IPS-18a (cell line): ENCODE measurements at regions not wholly inside any gene's neighbourhood (a gene's known extent, or its start where the extent isn't known, plus 50 kb on each side); places are given as distances from the start of the nearest gene placed in this dataset.

Experiments
- H3K27ac ChIP-seq: one replicate; pipeline ENCODE4 v1.5.1; 2013; ENCODE audit warnings: low read length
- H3K27me3 ChIP-seq: one replicate; pipeline ENCODE4 v1.6.1; 2013; ENCODE audit warnings: mild to moderate bottlenecking, low read length; ENCODE audit not compliant: control insufficient read depth, insufficient read depth
- H3K36me3 ChIP-seq: one replicate; pipeline ENCODE4 v1.6.1; 2013; ENCODE audit warnings: low read depth, low read length; ENCODE audit not compliant: control insufficient read depth
- H3K4me1 ChIP-seq: one replicate; pipeline ENCODE4 v1.6.1; 2013; ENCODE audit warnings: low read depth, low read length; ENCODE audit not compliant: control insufficient read depth
- H3K4me3 ChIP-seq: one replicate; pipeline ENCODE4 v1.5.1; 2013; ENCODE audit warnings: low read length
- H3K9ac ChIP-seq: one replicate; pipeline ENCODE4 v1.6.1; 2013; ENCODE audit warnings: mild to moderate bottlenecking, low read length, moderate library complexity
- H3K9me3 ChIP-seq: one replicate; pipeline ENCODE4 v1.6.1; 2013; ENCODE audit warnings: low read depth, low read length; ENCODE audit not compliant: control insufficient read depth

DNA sequence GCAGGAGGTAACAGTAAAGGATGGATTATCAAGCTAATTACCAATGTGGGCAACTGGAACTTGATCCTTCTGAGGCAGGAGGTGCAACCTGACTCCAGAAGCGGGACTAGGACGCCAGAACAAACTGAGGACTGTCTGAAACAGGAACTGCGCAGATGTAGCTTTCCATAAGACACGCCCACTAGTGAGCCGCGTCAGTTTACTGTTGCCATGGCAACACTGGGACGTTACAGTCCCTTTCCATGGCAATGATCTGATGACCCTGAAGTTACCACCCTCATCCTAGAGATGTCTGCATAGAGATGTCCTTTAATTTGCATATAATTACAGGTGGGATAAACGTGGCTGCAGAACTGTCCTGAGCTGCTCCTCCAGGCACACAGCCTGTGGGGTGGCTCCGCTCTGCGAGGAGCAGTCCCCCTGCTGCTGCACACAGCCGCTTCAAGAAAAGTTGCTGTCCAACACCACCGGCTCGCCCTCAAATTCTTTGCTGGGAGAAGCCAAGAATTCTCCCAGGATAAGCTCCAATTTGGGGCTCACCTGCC lies 816.6 kb downstream of the UQCRFS1 start:
- H3K9ac ChIP-seq = no peak overlapping the region
- H3K27ac ChIP-seq = no peak overlapping the region
- H3K27me3 ChIP-seq = no peaks in the 10 kb centered on the region
- H3K4me3 ChIP-seq = no peak overlapping the region
- no peaks in the 10 kb centered on the region for H3K9me3 ChIP-seq
- H3K4me1 ChIP-seq = peaks cover 25% of the 10 kb centered on the region
- no peaks in the 10 kb centered on the region for H3K36me3 ChIP-seq

DNA sequence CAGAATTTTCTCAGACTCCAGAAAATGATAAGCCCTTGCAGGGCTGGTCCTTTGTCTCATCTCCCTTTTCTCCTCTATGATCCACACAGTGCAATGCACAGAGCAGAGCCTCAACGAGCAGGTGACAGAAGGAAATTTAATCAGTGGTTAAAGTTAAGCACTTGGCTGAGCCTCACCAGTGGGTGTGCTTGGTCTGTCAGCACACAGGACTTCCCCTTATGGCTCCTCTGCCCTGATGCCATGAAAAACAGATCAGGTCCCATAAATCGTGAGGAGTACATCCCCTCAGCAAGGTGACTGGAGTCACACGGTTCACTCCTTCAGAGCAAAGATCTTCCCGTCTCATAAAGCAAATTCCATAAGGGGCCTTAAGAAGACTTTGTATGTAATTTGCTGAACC lies 818.2 kb downstream of the UQCRFS1 start:
- Histone ChIP-seq H3K4me1 (peaks cover 25% of the 10 kb centered on the region), H3K27ac (no peak overlapping the region), H3K4me3 (no peak overlapping the region), H3K9ac (no peak overlapping the region), H3K36me3 (no peaks in the 10 kb centered on the region), H3K9me3 (no peaks in the 10 kb centered on the region), H3K27me3 (no peaks in the 10 kb centered on the region)

DNA sequence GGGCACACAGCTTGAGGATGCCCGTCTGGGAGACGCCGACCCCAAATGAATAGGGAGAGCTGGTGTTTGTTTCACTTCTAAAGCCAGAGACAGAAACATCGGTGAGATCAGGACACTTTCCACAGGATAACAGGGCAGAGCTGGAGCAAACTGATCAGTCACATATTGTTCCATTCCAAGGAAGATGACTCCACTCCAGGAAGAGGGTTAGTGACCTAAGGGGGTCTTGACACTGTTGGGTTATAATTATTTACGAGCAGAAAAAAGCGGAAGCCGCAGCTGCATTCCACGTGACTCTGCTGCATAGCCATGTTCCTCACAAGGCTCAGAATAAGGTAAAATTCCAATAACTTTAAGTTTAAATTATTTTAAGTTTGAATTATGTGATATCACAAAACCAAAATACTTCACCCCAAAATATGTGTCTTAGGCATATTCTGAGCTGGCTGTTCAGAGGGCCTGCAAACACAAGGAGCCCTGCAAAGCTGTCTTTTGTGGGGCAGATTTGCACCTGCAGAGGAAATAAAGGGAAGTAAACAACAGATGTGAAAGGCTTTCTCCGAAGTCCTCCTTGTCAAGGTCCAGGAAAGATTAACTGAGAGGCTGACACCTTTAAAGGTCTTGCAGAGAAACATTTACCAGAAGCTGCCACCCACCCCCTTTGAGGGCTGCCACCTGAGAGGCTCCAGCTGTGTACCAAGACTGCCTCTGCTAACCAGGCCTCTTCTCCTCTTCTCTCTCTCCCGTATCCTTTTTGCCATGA lies 819.2 kb downstream of the UQCRFS1 start:
- Histone ChIP-seq H3K27me3 (no peaks in the 10 kb centered on the region), H3K27ac (no peak overlapping the region), H3K4me1 (peaks cover 25% of the 10 kb centered on the region), H3K9ac (no peak overlapping the region), H3K9me3 (no peaks in the 10 kb centered on the region), H3K36me3 (no peaks in the 10 kb centered on the region), H3K4me3 (no peak overlapping the region)

DNA sequence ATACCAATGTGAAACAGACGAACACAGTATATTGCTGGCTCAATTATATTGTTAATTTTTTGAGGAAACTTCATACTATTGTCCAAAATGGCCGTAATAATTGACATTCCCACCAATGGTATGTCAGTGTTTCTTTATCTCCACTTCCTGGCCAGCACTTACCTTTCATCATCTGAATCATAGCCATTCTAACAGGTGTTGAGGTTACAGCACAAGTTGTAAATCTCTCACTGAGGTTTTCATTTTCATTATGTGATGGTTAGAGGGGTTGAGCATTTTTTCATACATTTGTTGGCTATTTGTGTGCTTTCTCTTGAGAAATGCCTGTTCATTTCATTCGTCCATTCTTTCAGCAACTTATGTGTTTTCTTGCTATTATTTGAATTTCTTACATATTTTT lies 824.0 kb downstream of the UQCRFS1 start:
- H3K4me3 ChIP-seq = no peak overlapping the region
- H3K36me3 ChIP-seq = no peaks in the 10 kb centered on the region
- H3K27ac ChIP-seq = no peak overlapping the region
- peaks cover 14% of the 10 kb centered on the region for H3K4me1 ChIP-seq
- H3K9me3 ChIP-seq = no peaks in the 10 kb centered on the region
- H3K27me3 ChIP-seq = no peaks in the 10 kb centered on the region
- H3K9ac ChIP-seq = no peak overlapping the region

DNA sequence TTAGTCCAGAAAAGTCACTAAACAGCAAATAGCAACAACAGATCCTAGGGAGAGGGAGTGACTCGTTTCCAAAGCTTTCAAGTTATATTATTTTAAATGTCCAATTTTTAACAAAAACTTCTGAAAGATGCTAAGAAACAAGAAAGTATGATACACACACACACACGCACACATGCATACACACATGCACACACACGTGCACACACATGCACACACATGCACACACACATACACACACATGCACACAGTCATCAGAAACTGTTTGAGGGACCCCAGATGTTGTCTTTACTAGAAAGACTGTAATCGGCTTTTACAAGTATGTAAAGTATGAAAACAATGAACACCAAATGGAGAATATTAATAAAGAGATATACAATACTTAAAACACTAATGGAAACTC lies 825.4 kb downstream of the UQCRFS1 start:
- Histone ChIP-seq H3K4me1 (peaks cover 6% of the 10 kb centered on the region), H3K9me3 (no peaks in the 10 kb centered on the region)

DNA sequence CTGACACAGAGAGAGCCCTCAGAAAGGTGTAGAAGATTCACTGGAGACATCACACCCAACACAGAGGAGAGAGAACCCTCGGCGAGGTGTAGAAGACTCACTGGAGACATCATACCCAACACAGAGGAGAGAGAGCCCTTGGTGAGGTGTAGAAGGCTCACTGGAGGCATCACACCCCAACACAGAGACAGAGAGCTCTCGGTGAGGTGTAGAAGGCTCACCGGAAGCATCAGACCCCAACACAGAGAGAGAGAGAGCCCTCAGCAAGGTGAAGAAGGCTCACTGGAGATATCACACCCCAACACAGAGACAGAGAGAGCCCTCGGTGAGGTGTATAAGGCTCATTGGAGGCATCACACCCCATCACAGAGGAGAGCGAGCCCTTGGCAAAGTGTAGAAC lies 826.5 kb downstream of the UQCRFS1 start:
- no peaks in the 10 kb centered on the region for H3K27me3 ChIP-seq
- H3K4me1 ChIP-seq = no peaks in the 10 kb centered on the region
- H3K4me3 ChIP-seq = no peak overlapping the region
- no peaks in the 10 kb centered on the region for H3K36me3 ChIP-seq
- H3K27ac ChIP-seq = no peak overlapping the region
- no peaks in the 10 kb centered on the region for H3K9me3 ChIP-seq
- H3K9ac ChIP-seq = no peak overlapping the region

More for the DNA sequence above, 825.4 kb downstream of the UQCRFS1 start:
- Histone ChIP-seq H3K9ac (no peak overlapping the region), H3K4me3 (no peak overlapping the region), H3K27ac (no peak overlapping the region), H3K36me3 (no peaks in the 10 kb centered on the region), H3K27me3 (no peaks in the 10 kb centered on the region)

DNA sequence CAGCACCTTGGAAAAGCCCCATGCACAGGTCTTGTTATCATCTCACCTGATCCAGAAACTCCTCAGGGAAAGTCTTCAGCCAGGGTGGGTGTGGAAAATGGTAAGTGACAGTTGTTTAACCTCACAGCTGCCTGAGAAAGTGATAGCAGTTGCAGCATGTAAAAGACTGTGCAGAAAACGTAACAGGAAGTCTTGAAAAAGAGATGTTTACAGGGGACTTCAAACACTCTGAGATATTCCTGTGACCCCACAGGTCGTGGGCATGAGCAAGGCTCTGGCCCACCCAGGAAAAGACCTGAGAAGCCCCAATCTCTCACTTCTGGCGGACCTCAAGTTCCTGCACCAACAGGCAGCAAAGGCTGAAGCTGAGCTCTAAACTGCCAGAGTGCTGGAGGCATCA lies 826.9 kb downstream of the UQCRFS1 start:
- no peaks in the 10 kb centered on the region for H3K36me3 ChIP-seq
- H3K4me3 ChIP-seq = no peak overlapping the region
- H3K27me3 ChIP-seq = no peaks in the 10 kb centered on the region
- H3K4me1 ChIP-seq = no peaks in the 10 kb centered on the region
- H3K27ac ChIP-seq = no peak overlapping the region
- no peaks in the 10 kb centered on the region for H3K9me3 ChIP-seq
- H3K9ac ChIP-seq = no peak overlapping the region

DNA sequence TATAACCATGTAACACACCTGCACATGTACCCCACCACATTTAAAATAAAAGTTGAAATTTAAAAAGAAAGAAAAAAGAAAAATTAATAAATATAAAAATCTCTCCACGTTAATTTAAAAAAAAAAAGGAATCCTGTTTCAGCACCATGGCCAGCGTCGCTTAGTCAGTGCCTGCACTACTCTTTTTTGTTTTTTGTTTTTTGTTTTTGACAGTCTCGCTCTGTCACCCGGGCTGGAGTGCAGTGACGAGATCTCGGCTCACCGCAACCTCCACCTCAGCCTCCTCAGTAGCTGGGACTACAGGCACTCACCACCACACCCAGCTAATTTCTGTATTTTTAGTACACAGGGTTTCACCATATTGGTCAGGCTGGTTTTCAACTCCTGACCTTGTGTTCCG lies 835.9 kb downstream of the UQCRFS1 start:
- no peaks in the 10 kb centered on the region for H3K27me3 ChIP-seq
- H3K9me3 ChIP-seq = no peaks in the 10 kb centered on the region
- H3K36me3 ChIP-seq = no peaks in the 10 kb centered on the region
- no peak overlapping the region for H3K9ac ChIP-seq
- H3K4me1 ChIP-seq = no peaks in the 10 kb centered on the region
- H3K27ac ChIP-seq = no peak overlapping the region
- H3K4me3 ChIP-seq = no peak overlapping the region

DNA sequence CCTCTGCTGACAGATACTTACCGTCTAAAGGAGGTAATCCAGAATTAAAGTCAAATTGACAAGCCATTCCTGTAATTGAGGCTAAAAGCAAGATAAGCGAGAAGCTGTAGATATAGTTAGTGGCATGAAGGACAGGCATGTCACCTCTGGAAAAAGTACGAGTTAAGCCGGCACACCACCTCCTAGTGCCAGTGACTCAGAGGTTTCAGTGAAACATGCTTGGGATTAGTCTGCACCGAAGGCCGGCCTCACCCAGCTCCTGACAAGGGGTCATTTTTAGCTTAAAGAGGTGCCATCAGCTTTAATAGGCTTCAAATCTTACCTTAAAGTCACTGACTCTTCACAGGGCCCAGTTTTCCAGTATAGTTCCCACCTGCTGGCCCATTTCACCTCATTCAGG lies 838.0 kb downstream of the UQCRFS1 start:
- H3K9me3 ChIP-seq = no peaks in the 10 kb centered on the region
- no peaks in the 10 kb centered on the region for H3K36me3 ChIP-seq
- H3K27ac ChIP-seq = no peak overlapping the region
- H3K27me3 ChIP-seq = no peaks in the 10 kb centered on the region
- no peaks in the 10 kb centered on the region for H3K4me1 ChIP-seq
- no peak overlapping the region for H3K9ac ChIP-seq
- no peak overlapping the region for H3K4me3 ChIP-seq

DNA sequence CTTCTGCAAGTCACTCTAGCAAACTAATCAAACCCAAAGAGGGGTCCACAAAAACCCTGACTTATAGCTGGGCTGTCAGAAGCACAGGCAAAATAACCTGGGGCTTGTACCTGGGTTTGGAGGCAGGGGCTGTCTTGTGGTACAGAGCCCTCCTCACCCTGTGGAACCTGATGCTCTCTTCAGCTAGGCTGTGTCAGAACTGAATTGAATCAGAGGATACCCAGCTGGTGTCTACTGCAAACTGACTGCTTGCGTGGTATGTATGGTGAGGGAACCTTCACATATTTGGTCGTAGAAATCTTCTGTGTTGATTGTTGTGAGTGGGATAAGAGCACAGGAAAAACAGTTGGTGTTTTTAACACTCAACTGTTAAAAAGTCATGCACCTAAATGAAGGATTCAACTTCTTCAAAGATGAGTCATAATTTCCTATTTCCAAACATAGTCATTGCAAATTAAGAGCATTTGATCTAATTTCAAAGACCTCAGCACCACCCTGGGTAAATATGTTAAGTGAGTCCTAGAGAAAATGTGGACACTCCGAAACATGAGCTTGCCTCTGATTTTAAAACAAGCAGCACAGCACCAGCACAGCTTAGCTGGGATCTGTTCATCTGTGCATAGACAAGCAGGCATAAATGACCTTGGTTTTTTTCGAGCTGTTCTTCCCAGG lies 840.2 kb downstream of the UQCRFS1 start:
- H3K27me3 ChIP-seq = no peaks in the 10 kb centered on the region
- no peak overlapping the region for H3K4me3 ChIP-seq
- no peaks in the 10 kb centered on the region for H3K4me1 ChIP-seq
- H3K36me3 ChIP-seq = no peaks in the 10 kb centered on the region
- no peak overlapping the region for H3K9ac ChIP-seq
- H3K27ac ChIP-seq = no peak overlapping the region
- no peaks in the 10 kb centered on the region for H3K9me3 ChIP-seq

DNA sequence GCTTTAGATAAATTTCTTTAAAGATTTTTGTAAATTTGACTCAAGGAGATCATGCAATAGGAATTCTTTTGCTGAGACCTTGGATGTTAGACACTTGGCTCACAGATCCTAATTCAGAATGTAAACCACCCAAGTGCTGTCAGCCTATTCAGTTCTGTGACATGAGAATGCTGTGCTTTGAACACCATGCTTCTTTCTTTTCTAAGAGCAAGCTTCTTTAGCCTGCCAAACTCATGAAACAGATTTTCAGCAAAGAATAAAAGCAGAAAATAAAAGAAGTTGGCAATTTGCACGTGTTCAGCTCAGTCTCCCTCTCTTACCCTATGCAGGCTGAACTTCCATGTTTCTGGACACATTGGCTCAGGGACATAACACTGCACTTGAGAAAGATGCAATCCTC lies 845.8 kb downstream of the UQCRFS1 start:
- Histone ChIP-seq H3K9ac (no peak overlapping the region), H3K9me3 (no peaks in the 10 kb centered on the region), H3K4me3 (no peak overlapping the region), H3K27me3 (no peaks in the 10 kb centered on the region), H3K36me3 (no peaks in the 10 kb centered on the region), H3K4me1 (no peaks in the 10 kb centered on the region), H3K27ac (no peak overlapping the region)

DNA sequence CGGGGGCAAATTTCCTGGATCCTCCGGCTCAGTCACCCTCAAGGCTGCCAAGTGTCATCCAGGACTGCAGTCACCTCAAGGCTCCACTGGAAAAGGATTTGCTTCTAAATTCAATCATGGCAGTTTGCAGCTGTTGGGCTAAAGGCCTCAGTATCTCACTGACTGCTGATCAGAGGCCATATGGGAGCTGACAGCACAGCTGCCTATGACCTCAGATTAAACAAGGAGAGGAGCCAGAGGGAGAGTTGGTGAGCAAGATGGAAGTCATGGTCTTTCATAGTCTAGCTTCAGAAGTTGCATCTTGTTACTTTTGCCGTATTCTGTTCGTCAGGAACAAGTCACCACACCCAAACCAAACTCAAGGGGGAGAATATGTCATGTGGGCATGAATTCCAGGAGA lies 849.7 kb downstream of the UQCRFS1 start:
- Histone ChIP-seq H3K27ac (no peak overlapping the region), H3K4me1 (peaks cover 16% of the 10 kb centered on the region), H3K36me3 (no peaks in the 10 kb centered on the region), H3K9ac (no peak overlapping the region), H3K4me3 (no peak overlapping the region), H3K27me3 (no peaks in the 10 kb centered on the region), H3K9me3 (no peaks in the 10 kb centered on the region)
